ENCODE measurements at regions not wholly inside any gene's neighbourhood (a gene's known extent, or its start where the extent isn't known, plus 50 kb on each side); places are given as distances from the start of the nearest gene placed in this dataset.

- TF ChIP-seq POLR2AphosphoS5 (IDR thresholded peaks at IDR 0.05; ENCODE audit: low read depth): no peak
- no peak for TF ChIP-seq CTCF (conservative IDR thresholded peaks at IDR 0.05; ENCODE audit: low read depth in 2 of 2)
- TF ChIP-seq EZH2phosphoT487 (IDR thresholded peaks at IDR 0.05; ENCODE audit: unreplicated experiment): no peak
- no peak for TF ChIP-seq REST (IDR thresholded peaks at IDR 0.05; ENCODE audit: unreplicated experiment)
- TF ChIP-seq EZH2 (IDR thresholded peaks at IDR 0.05; ENCODE audit: low read depth, unreplicated experiment): no peak
- TF ChIP-seq CREB1 (CRISPR knock-in tag; IDR thresholded peaks at IDR 0.05; ENCODE audit: low read depth): no peak
- no peak for TF ChIP-seq JUNB (IDR thresholded peaks at IDR 0.05; ENCODE audit: unreplicated experiment)
- no peak for TF ChIP-seq ZNF331 (CRISPR knock-in tag; IDR thresholded peaks at IDR 0.05; ENCODE audit: low read depth)
- TF ChIP-seq ZNF114 (CRISPR knock-in tag; IDR thresholded peaks at IDR 0.05): no peak
- TF ChIP-seq ETS1 (IDR thresholded peaks at IDR 0.05): no peak
These were observed 70.5 kb upstream of the PRKCQ start for GRCh38 chr10:6650586-6650985.
